CD4-positive, CD25-positive, alpha-beta regulatory T cell (primary cell): ENCODE measurements at regions not wholly inside any gene's neighbourhood (a gene's known extent, or its start where the extent isn't known, plus 50 kb on each side); places are given as distances from the start of the nearest gene placed in this dataset.
"Not testable (repeated sequence)": the region's sequence is repeated elsewhere in the genome, so short reads cannot be mapped to it uniquely, and the experiment has no call there.

Source experiments
- ATAC-seq, 2 donors: fragments of 150-1000 bp; cut with Tn5 transposase; one replicate each; pipeline ENCODE4 v1.10.0; 2021; ENCODE audit warnings: low read depth in 2 of 2, moderate number of reproducible peaks in 2 of 2, moderate library complexity in 1 of 2
- DNase-seq, 3 donors: peaks; one replicate each; pipeline versions ENCODE4 v3.0.0 to v3.0.0-alpha.2; 2012 to 2022; ENCODE audit warnings: mixed read lengths in 1 of 3
- H3K27ac ChIP-seq: one replicate; pipeline ENCODE4 v1.7.0; 2013; ENCODE audit warnings: mild to moderate bottlenecking, low read length; ENCODE audit not compliant: insufficient read depth, poor library complexity, severe bottlenecking
- H3K27me3 ChIP-seq: one replicate; pipeline ENCODE4 v1.7.0; 2013; ENCODE audit warnings: low read length; ENCODE audit not compliant: control insufficient read depth, insufficient read depth
- H3K36me3 ChIP-seq: one replicate; pipeline ENCODE4 v1.7.0; 2013; ENCODE audit warnings: mild to moderate bottlenecking, low read length, moderate library complexity; ENCODE audit not compliant: control insufficient read depth, insufficient read depth
- H3K4me1 ChIP-seq: 2 replicates; pipeline ENCODE4 v1.7.0; 2013; ENCODE audit warnings: mild to moderate bottlenecking, low read length; ENCODE audit not compliant: insufficient read depth, control insufficient read depth, poor library complexity, severe bottlenecking
- H3K4me3 ChIP-seq: one replicate; pipeline ENCODE4 v1.7.0; 2013; ENCODE audit warnings: low read depth, mild to moderate bottlenecking, low read length, moderate library complexity
- H3K9me3 ChIP-seq, 2 experiments: 1 replicate in 1 of 2; 2 replicates in 1 of 2; pipeline ENCODE4 v1.7.0; 2013; ENCODE audit warnings: low read length in 2 of 2, mild to moderate bottlenecking in 1 of 2, moderate library complexity in 1 of 2; ENCODE audit not compliant: control insufficient read depth in 2 of 2
- H3K27ac Mint-ChIP-seq, 3 donors: one replicate each; pipeline ENCODE4 v1.8.0; 2020 to 2022; ENCODE audit warnings: mild to moderate bottlenecking in 3 of 3, mixed read lengths in 3 of 3, moderate library complexity in 2 of 3
- H3K27me3 Mint-ChIP-seq: one replicate; pipeline ENCODE4 v1.8.0; 2022; ENCODE audit warnings: mild to moderate bottlenecking, mixed read lengths
- H3K36me3 Mint-ChIP-seq: one replicate; pipeline ENCODE4 v1.8.0; 2020; ENCODE audit warnings: mixed read lengths
- H3K4me1 Mint-ChIP-seq, 4 donors: one replicate each; pipeline ENCODE4 v1.8.0; 2020 to 2022; ENCODE audit warnings: mixed read lengths in 4 of 4, mild to moderate bottlenecking in 1 of 4
- H3K4me3 Mint-ChIP-seq, 4 donors: one replicate each; pipeline ENCODE4 v1.8.0; 2020 to 2022; ENCODE audit warnings: mild to moderate bottlenecking in 4 of 4, mixed read lengths in 4 of 4, moderate library complexity in 3 of 4
- H3K9me3 Mint-ChIP-seq, 7 donors: one replicate each; pipeline ENCODE4 v1.8.0; 2020 to 2022; ENCODE audit warnings: mixed read lengths in 7 of 7, mild to moderate bottlenecking in 3 of 7, moderate library complexity in 2 of 7

GRCh38 chr4:12445711-12446235 lies 1017.1 kb upstream of the HS3ST1 start:
- Mint-ChIP-seq H3K9me3 (peaks cover 2 to 34% (median 13%) of the 10 kb centered on the region in 7 donors), H3K4me3 (no peak overlapping the region), H3K27ac (peak overlapping the region in 1 of 3 donors; percentile 57), H3K4me1 (no peaks in the 10 kb centered on the region), H3K27me3 (no peaks in the 10 kb centered on the region), H3K36me3 (no peaks in the 10 kb centered on the region)
- Histone ChIP-seq H3K27ac (no peak overlapping the region), H3K27me3 (no peaks in the 10 kb centered on the region), H3K36me3 (no peaks in the 10 kb centered on the region), H3K4me3 (no peak overlapping the region), H3K4me1 (no peaks in the 10 kb centered on the region), H3K9me3 (peaks cover 0 to 6% of the 10 kb centered on the region in 2 experiments)
- ATAC-seq (no peak), DNase-seq (no peak)

GRCh38 chr4:12439633-12440305 lies 1011.1 kb upstream of the HS3ST1 start:
- H3K4me3 Mint-ChIP-seq = no peak overlapping the region
- no peak for DNase-seq
- Histone ChIP-seq H3K27ac (no peak overlapping the region), H3K4me1 (no peaks in the 10 kb centered on the region), H3K4me3 (no peak overlapping the region), H3K36me3 (no peaks in the 10 kb centered on the region), H3K9me3 (no peaks in the 10 kb centered on the region), H3K27me3 (no peaks in the 10 kb centered on the region)
- peaks cover 0 to 22% (median 3%) of the 10 kb centered on the region in 7 donors for H3K9me3 Mint-ChIP-seq
- no peaks in the 10 kb centered on the region for H3K27me3 Mint-ChIP-seq
- H3K27ac Mint-ChIP-seq = no peak overlapping the region
- no peak for ATAC-seq
- no peaks in the 10 kb centered on the region for H3K4me1 Mint-ChIP-seq
- no peaks in the 10 kb centered on the region for H3K36me3 Mint-ChIP-seq

GRCh38 chr4:12431259-12431658 lies 1002.6 kb upstream of the HS3ST1 start:
- H3K27ac Mint-ChIP-seq, ATAC-seq, H3K27me3 Mint-ChIP-seq, H3K9me3 ChIP-seq, H3K36me3 ChIP-seq, H3K4me3 Mint-ChIP-seq, H3K27ac ChIP-seq, DNase-seq, H3K36me3 Mint-ChIP-seq, H3K4me1 Mint-ChIP-seq, H3K27me3 ChIP-seq, H3K4me1 ChIP-seq, H3K4me3 ChIP-seq: not testable (repeated sequence)
- H3K9me3 Mint-ChIP-seq = peaks cover 0 to 16% (median 8%) of the 10 kb centered on the region in 7 donors

- Histone ChIP-seq H3K27ac (no peak overlapping the region), H3K4me3 (no peak overlapping the region), H3K9me3 (no peaks in the 10 kb centered on the region), H3K36me3 (no peaks in the 10 kb centered on the region), H3K4me1 (no peaks in the 10 kb centered on the region), H3K27me3 (no peaks in the 10 kb centered on the region)
- ATAC-seq (no peak), DNase-seq (no peak)
- Mint-ChIP-seq H3K27me3 (no peaks in the 10 kb centered on the region), H3K36me3 (no peaks in the 10 kb centered on the region), H3K4me3 (no peak overlapping the region), H3K9me3 (peaks cover 0 to 14% (median 3%) of the 10 kb centered on the region in 7 donors), H3K27ac (no peak overlapping the region), H3K4me1 (no peaks in the 10 kb centered on the region)
Observed at GRCh38 chr4:12421364-12421763, 992.7 kb upstream of the HS3ST1 start.

GRCh38 chr4:12416755-12417154 lies 988.1 kb upstream of the HS3ST1 start:
- Histone ChIP-seq H3K4me1 (no peaks in the 10 kb centered on the region), H3K27me3 (no peaks in the 10 kb centered on the region), H3K4me3 (no peak overlapping the region), H3K9me3 (no peaks in the 10 kb centered on the region), H3K36me3 (no peaks in the 10 kb centered on the region), H3K27ac (no peak overlapping the region)
- ATAC-seq (no peak), DNase-seq (no peak)
- Mint-ChIP-seq H3K27me3 (no peaks in the 10 kb centered on the region), H3K27ac (no peak overlapping the region), H3K9me3 (peaks cover 2 to 12% (median 6%) of the 10 kb centered on the region in 7 donors), H3K36me3 (no peaks in the 10 kb centered on the region), H3K4me1 (no peaks in the 10 kb centered on the region), H3K4me3 (no peak overlapping the region)

GRCh38 chr4:12414181-12414812 lies 985.6 kb upstream of the HS3ST1 start:
- Mint-ChIP-seq H3K27me3 (no peaks in the 10 kb centered on the region), H3K9me3 (peaks cover 0 to 8% (median 5%) of the 10 kb centered on the region in 7 donors), H3K4me1 (no peaks in the 10 kb centered on the region), H3K4me3 (no peak overlapping the region), H3K27ac (no peak overlapping the region), H3K36me3 (no peaks in the 10 kb centered on the region)
- Histone ChIP-seq H3K36me3 (no peaks in the 10 kb centered on the region), H3K27me3 (no peaks in the 10 kb centered on the region), H3K27ac (no peak overlapping the region), H3K9me3 (no peaks in the 10 kb centered on the region), H3K4me1 (no peaks in the 10 kb centered on the region), H3K4me3 (no peak overlapping the region)
- DNase-seq (no peak), ATAC-seq (no peak)

GRCh38 chr4:12411072-12411471 lies 982.4 kb upstream of the HS3ST1 start:
- Histone ChIP-seq H3K27me3 (no peaks in the 10 kb centered on the region), H3K36me3 (no peaks in the 10 kb centered on the region), H3K27ac (no peak overlapping the region), H3K4me1 (no peaks in the 10 kb centered on the region), H3K4me3 (no peak overlapping the region), H3K9me3 (no peaks in the 10 kb centered on the region)
- H3K27me3 Mint-ChIP-seq = no peaks in the 10 kb centered on the region
- H3K9me3 Mint-ChIP-seq = peaks cover 0 to 23% (median 2%) of the 10 kb centered on the region in 7 donors
- ATAC-seq (no peak), DNase-seq (no peak)
- no peaks in the 10 kb centered on the region for H3K36me3 Mint-ChIP-seq
- no peaks in the 10 kb centered on the region for H3K4me1 Mint-ChIP-seq
- H3K4me3 Mint-ChIP-seq = no peak overlapping the region
- no peak overlapping the region for H3K27ac Mint-ChIP-seq
